ENCODE measurements at regions not wholly inside any gene's neighbourhood (a gene's known extent, or its start where the extent isn't known, plus 50 kb on each side); places are given as distances from the start of the nearest gene placed in this dataset.

DNA sequence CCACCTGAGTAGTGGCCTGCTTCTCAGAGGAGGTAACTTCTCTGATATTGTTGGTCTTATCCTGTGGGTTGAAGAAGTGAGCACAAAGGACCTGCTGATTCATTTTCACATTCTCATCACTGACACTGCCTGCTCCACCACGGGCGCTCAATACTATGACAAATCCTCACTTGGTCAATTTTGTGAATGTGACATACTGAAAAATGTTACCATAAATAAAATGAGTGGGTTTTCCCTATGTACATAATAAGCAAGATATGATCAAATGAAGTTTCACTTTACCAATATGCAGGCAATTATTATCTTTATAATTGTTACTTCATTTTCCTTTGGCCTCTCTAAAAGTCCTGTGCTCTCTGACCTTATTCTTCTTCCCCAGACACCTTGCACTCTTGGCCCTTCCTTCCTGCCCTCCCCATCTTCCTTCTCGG lies 71.5 kb upstream of the RIPOR2 start:
- no peaks in the 10 kb centered on the region for H3K9me3 ChIP-seq
- H3K4me3 ChIP-seq = no peak overlapping the region
- ATAC-seq (no peak), DNase-seq (no peak)
- H3K36me3 ChIP-seq (ENCODE audit: low read depth) = no peaks in the 10 kb centered on the region
- intact Hi-C loops (cut with DNase I, micrococcal nuclease) = no loop called here
- peaks cover 18% of the 10 kb centered on the region for H3K4me1 ChIP-seq (ENCODE audit: low read depth)
- TF ChIP-seq, protein P1, sequence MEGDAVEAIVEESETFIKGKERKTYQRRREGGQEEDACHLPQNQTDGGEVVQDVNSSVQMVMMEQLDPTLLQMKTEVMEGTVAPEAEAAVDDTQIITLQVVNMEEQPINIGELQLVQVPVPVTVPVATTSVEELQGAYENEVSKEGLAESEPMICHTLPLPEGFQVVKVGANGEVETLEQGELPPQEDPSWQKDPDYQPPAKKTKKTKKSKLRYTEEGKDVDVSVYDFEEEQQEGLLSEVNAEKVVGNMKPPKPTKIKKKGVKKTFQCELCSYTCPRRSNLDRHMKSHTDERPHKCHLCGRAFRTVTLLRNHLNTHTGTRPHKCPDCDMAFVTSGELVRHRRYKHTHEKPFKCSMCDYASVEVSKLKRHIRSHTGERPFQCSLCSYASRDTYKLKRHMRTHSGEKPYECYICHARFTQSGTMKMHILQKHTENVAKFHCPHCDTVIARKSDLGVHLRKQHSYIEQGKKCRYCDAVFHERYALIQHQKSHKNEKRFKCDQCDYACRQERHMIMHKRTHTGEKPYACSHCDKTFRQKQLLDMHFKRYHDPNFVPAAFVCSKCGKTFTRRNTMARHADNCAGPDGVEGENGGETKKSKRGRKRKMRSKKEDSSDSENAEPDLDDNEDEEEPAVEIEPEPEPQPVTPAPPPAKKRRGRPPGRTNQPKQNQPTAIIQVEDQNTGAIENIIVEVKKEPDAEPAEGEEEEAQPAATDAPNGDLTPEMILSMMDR (IDR thresholded peaks at IDR 0.05) = no peak

- intact Hi-C loops (cut with DNase I, micrococcal nuclease) = no loop called here
- no peak for ATAC-seq
- TF ChIP-seq, protein P1 (IDR thresholded peaks at IDR 0.05) = no peak
Measured at GRCh38 chr6:25008707-25009392, 73.1 kb upstream of the RIPOR2 start.

DNA sequence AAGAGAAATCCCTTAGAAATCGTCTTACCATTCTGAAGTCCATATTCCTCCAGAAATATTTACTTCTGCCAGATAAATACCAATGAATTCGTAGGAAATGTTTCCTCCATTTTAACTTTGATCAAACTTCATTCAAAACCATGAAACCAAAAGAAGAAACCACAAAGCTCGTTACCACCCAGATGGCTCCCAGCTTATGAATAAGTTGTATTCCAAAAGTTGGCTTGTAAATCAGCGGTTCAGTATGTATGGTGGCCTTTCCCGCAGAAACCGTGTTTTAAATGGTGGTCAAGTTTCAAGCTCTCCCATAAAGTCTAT lies 73.6 kb upstream of the RIPOR2 start:
- ATAC-seq (no peak), DNase-seq (no peak)
- no peaks in the 10 kb centered on the region for H3K36me3 ChIP-seq (ENCODE audit: low read depth)
- intact Hi-C loops (cut with DNase I, micrococcal nuclease) = no loop called here
- no peaks in the 10 kb centered on the region for H3K9me3 ChIP-seq
- H3K4me3 ChIP-seq = no peak overlapping the region
- peaks cover 18% of the 10 kb centered on the region for H3K4me1 ChIP-seq (ENCODE audit: low read depth)
- TF ChIP-seq, protein P1 (IDR thresholded peaks at IDR 0.05) = no peak

More at GRCh38 chr6:25008707-25009392, 73.1 kb upstream of the RIPOR2 start:
- DNase-seq = no peak
- peaks cover 18% of the 10 kb centered on the region for H3K4me1 ChIP-seq (ENCODE audit: low read depth)
- H3K9me3 ChIP-seq = no peaks in the 10 kb centered on the region
- H3K4me3 ChIP-seq = no peak overlapping the region
- no peaks in the 10 kb centered on the region for H3K36me3 ChIP-seq (ENCODE audit: low read depth)

DNA sequence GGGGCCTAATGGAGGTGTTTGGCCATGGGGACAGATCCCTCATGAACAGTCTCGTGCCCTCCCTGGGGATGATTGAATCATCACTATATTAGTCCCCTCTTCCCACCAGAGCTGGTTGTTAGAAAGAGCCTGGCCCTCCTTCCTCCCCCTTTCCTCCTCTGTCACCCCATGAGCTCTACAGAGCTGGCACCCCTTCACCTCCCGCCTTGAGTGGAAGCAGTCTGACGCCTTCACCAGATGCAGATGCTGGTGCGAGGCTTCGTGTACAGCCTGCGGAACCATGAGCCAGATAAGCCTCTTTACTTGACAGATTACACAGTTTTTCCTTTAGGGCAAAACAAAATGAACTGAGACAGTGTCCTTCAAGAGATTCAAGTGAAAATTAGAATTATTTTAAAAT lies 74.4 kb upstream of the RIPOR2 start:
- TF ChIP-seq, protein P1 (IDR thresholded peaks at IDR 0.05) = no peak
- Histone ChIP-seq H3K4me1 (ENCODE audit: low read depth) (peaks cover 18% of the 10 kb centered on the region), H3K4me3 (no peak overlapping the region), H3K9me3 (no peaks in the 10 kb centered on the region), H3K36me3 (ENCODE audit: low read depth) (no peaks in the 10 kb centered on the region)
- intact Hi-C loops (cut with DNase I, micrococcal nuclease) = no loop called here
- DNase-seq (no peak), ATAC-seq (no peak)

- TF ChIP-seq, protein P1 (IDR thresholded peaks at IDR 0.05) = no peak
- no peak for ATAC-seq
- intact Hi-C loops (cut with DNase I, micrococcal nuclease) = no loop called here
Measured at GRCh38 chr6:25010902-25011625, 75.3 kb upstream of the RIPOR2 start.

More at GRCh38 chr6:25010902-25011625, 75.3 kb upstream of the RIPOR2 start:
- no peak for DNase-seq
- Histone ChIP-seq H3K4me1 (ENCODE audit: low read depth) (peaks cover 13% of the 10 kb centered on the region), H3K4me3 (no peak overlapping the region), H3K9me3 (no peaks in the 10 kb centered on the region), H3K36me3 (ENCODE audit: low read depth) (no peaks in the 10 kb centered on the region)

Data from mucosa of descending colon (tissue), 3 donors.